ENCODE measurements at regions not wholly inside any gene's neighbourhood (a gene's known extent, or its start where the extent isn't known, plus 50 kb on each side); places are given as distances from the start of the nearest gene placed in this dataset.

DNA sequence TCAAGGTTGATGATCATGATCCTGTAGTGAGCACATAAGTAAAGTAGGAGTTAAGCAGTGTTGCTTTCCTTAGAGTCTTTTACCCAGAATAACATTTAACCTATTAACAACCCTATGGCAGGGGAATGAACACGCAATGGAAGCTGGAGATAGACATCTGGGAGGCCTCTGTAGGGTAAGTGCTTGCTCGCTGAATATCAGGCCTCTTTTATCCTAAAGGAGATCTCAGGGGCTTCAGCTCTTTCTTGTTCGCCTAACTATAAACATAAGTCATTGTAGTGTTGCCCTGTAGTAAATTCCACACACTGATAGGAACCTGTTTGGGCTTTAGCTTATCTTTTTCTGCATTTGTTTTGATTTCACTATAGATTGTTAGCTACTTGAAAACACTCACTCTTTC, 174.4 kb upstream of the TCF4 start:
- Histone ChIP-seq H3K27me3 (ENCODE audit: control insufficient read depth, insufficient read depth, low read length) (no peaks in the 10 kb centered on the region), H3K14ac (replicated peaks; ENCODE audit: low read depth, low read length) (0 out of 2 replicates have a peak overlapping the region, but pooled peaks have one; percentile 13), H3K27ac (ENCODE audit: insufficient read depth, low read length) (no peak overlapping the region), H3K9me3 (ENCODE audit: control insufficient read depth, insufficient read depth, low read length) (no peaks in the 10 kb centered on the region), H3K4ac (ENCODE audit: low read depth, low read length) (no peak overlapping the region), H4K8ac (ENCODE audit: low read depth in 2 of 2, low read length in 2 of 2) (no peak overlapping the region), H2AK5ac (ENCODE audit: low read depth, low read length) (no peak overlapping the region), H3K9me1 (ENCODE audit: insufficient read depth, low read length) (peaks cover 6% of the 10 kb centered on the region), H2BK15ac (ENCODE audit: low read depth, low read length) (no peak overlapping the region), H3K56ac (ENCODE audit: extremely low read depth, insufficient read depth, low read length) (no peak overlapping the region), H4K91ac (ENCODE audit: insufficient read depth, low read depth, low read length) (no peak overlapping the region), H3K18ac (ENCODE audit: low read depth, low read length) (no peak overlapping the region; the same call in 1 of the 2 replicates), H2BK120ac (ENCODE audit: low read depth, low read length) (0 out of 2 replicates have a peak overlapping the region, but pooled peaks have one; percentile 16), H2BK20ac (ENCODE audit: low read depth, low read length) (no peak overlapping the region), H3K4me2 (ENCODE audit: low read depth, low read length) (no peak overlapping the region), H3K23ac (ENCODE audit: low read depth, low read length) (no peak overlapping the region), H2BK5ac (ENCODE audit: low read depth, low read length, poor library complexity, severe bottlenecking) (no peak overlapping the region), H2AFZ (replicated peaks; ENCODE audit: low read length, poor library complexity) (no peak overlapping the region), H3K9ac (ENCODE audit: low read depth, low read length) (no peak overlapping the region), H2AK9ac (replicated peaks; ENCODE audit: low read depth, low read length, poor library complexity) (no peak overlapping the region), H4K5ac (ENCODE audit: low read depth, low read length) (no peak overlapping the region), H3K4me3 (ENCODE audit: insufficient read depth, low read depth, low read length) (no peak overlapping the region), H3K4me1 (ENCODE audit: control insufficient read depth, insufficient read depth, low read length) (peaks cover 6% of the 10 kb centered on the region), H3K79me1 (ENCODE audit: low read depth in 1 of 2, low read length in 2 of 2) (no peaks in the 10 kb centered on the region), H3K36me3 (ENCODE audit: control insufficient read depth, insufficient read depth, low read length) (no peaks in the 10 kb centered on the region), H4K20me1 (ENCODE audit: insufficient read depth, low read length) (no peaks in the 10 kb centered on the region)
- ATAC-seq (ENCODE audit: low read depth), result no peak
- intact Hi-C loops (cut with micrococcal nuclease) (loop anchor here (5.0 kb wide), 1 partner anchor 175 kb away; the partner anchor contains the start of gene TCF4), in situ Hi-C loops (cut with MboI; ENCODE audit: low sequenced_read_pairs) (no loop called here), dilution Hi-C loops (cut with HindIII; ENCODE audit: low sequenced_read_pairs, unreplicated experiment) (no loop called here)
- CTCF ChIA-PET, result no interaction called here
- no CpG with 5 or more reads among the region's 3 CpGs for WGBS, 2 experiments (ENCODE audit: extremely low coverage in 2 of 2, insufficient read length in 1 of 2)
- POLR2A ChIA-PET (ENCODE audit: unreplicated experiment), result interaction anchor here (0.5 to 0.6 kb wide), 2 partner anchors 440 to 517 kb away, joined by 6 to 7 read pairs; no protein-coding TSS in a partner anchor
- no peak for DNase-seq
- TF ChIP-seq MXI1 (IDR thresholded peaks at IDR 0.05; ENCODE audit: borderline replicate concordance, low read depth, low read length) (no peak), BHLHE40 (IDR thresholded peaks at IDR 0.05; ENCODE audit: low read depth, low read length) (no peak), RFX5 (IDR thresholded peaks at IDR 0.05; ENCODE audit: low read depth, low read length) (no peak), NFE2L2 (IDR thresholded peaks at IDR 0.05; ENCODE audit: low read depth, low read length) (no peak), MAFK (IDR thresholded peaks at IDR 0.05; ENCODE audit: low read depth, low read length) (no peak), CEBPB (IDR thresholded peaks at IDR 0.05; ENCODE audit: low read depth, low read length) (no peak), SMC3 (IDR thresholded peaks at IDR 0.05; ENCODE audit: low read depth, low read length) (no peak), FOS (IDR thresholded peaks at IDR 0.05; ENCODE audit: low read depth, low read length) (no peak), RCOR1 (IDR thresholded peaks at IDR 0.05; ENCODE audit: insufficient replicate concordance, low read length) (no peak), RAD21 (IDR thresholded peaks at IDR 0.05; ENCODE audit: low read length) (no peak), POLR2A (IDR thresholded peaks at IDR 0.05; ENCODE audit: low read depth, low read length) (no peak), MAZ (IDR thresholded peaks at IDR 0.05; ENCODE audit: borderline replicate concordance, low read depth, low read length) (no peak), CTCF (conservative IDR thresholded peaks at IDR 0.05; ENCODE audit: low read depth, low read length) (no peak)
- TF ChIP-seq, protein P1, sequence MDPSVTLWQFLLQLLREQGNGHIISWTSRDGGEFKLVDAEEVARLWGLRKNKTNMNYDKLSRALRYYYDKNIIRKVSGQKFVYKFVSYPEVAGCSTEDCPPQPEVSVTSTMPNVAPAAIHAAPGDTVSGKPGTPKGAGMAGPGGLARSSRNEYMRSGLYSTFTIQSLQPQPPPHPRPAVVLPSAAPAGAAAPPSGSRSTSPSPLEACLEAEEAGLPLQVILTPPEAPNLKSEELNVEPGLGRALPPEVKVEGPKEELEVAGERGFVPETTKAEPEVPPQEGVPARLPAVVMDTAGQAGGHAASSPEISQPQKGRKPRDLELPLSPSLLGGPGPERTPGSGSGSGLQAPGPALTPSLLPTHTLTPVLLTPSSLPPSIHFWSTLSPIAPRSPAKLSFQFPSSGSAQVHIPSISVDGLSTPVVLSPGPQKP (IDR thresholded peaks at IDR 0.05; ENCODE audit: borderline replicate concordance, low read depth, low read length), result no peak
- no TSS peak for BruUV-seq (replicated peaks)

All from IMR-90 (cell line).